Dermis microvascular lymphatic vessel endothelial cell (primary cell): ENCODE measurements at regions not wholly inside any gene's neighbourhood (a gene's known extent, or its start where the extent isn't known, plus 50 kb on each side); places are given as distances from the start of the nearest gene placed in this dataset.
"Not testable (repeated sequence)": the region's sequence is repeated elsewhere in the genome, so short reads cannot be mapped to it uniquely, and the experiment has no call there.

Experiments used
- DNase-seq, 2 donors: peaks; one replicate each; pipeline versions ENCODE4 v3.0.0 to v3.0.0-alpha.2; 2010; ENCODE audit warnings: low read depth in 2 of 2

GRCh38 chr2:226291281-226291680 is 508.3 kb downstream of the IRS1 start:
- DNase-seq: not testable (repeated sequence)

GRCh38 chr2:226286916-226287315 is 512.7 kb downstream of the IRS1 start:
- no peak for DNase-seq

GRCh38 chr2:226283796-226284195 is 515.8 kb downstream of the IRS1 start:
- no peak for DNase-seq

- no peak for DNase-seq
These were observed 517.5 kb downstream of the IRS1 start for GRCh38 chr2:226282151-226282550.

GRCh38 chr2:226280136-226280535 is 519.5 kb downstream of the IRS1 start:
- not testable (repeated sequence) for DNase-seq

- DNase-seq: no peak
These were observed 524.4 kb downstream of the IRS1 start for GRCh38 chr2:226275215-226275614.

- DNase-seq: no peak
These were observed 525.5 kb downstream of the IRS1 start for GRCh38 chr2:226274143-226274542.

GRCh38 chr2:226273440-226273839 is 526.2 kb downstream of the IRS1 start:
- DNase-seq: no peak

- no peak for DNase-seq
These were observed 527.2 kb downstream of the IRS1 start for GRCh38 chr2:226272435-226272834.

- DNase-seq: no peak
These were observed 529.1 kb downstream of the IRS1 start for GRCh38 chr2:226270285-226271058.

- DNase-seq: no peak
These were observed 531.9 kb downstream of the IRS1 start for GRCh38 chr2:226267516-226268289.

GRCh38 chr2:226256709-226257376 is 542.8 kb downstream of the IRS1 start:
- DNase-seq: no peak

- DNase-seq: no peak
These were observed 543.4 kb downstream of the IRS1 start for GRCh38 chr2:226256237-226256636.

- DNase-seq: no peak
These were observed 548.0 kb downstream of the IRS1 start for GRCh38 chr2:226251661-226252060.

- no peak for DNase-seq
These were observed 552.0 kb downstream of the IRS1 start for GRCh38 chr2:226247289-226248275.

GRCh38 chr2:226234187-226234586 is 565.4 kb downstream of the IRS1 start:
- DNase-seq: no peak

GRCh38 chr2:226233388-226233787 is 566.2 kb downstream of the IRS1 start:
- no peak for DNase-seq

- DNase-seq: no peak
These were observed 571.5 kb downstream of the IRS1 start for GRCh38 chr2:226228080-226228479.

- DNase-seq: no peak
These were observed 572.3 kb downstream of the IRS1 start for GRCh38 chr2:226227341-226227740.

- no peak for DNase-seq
These were observed 575.9 kb downstream of the IRS1 start for GRCh38 chr2:226223704-226224103.

GRCh38 chr2:226220511-226220910 is 579.1 kb downstream of the IRS1 start:
- no peak for DNase-seq
